NCI-H1417 (cell line): ENCODE measurements at regions not wholly inside any gene's neighbourhood (a gene's known extent, or its start where the extent isn't known, plus 50 kb on each side); places are given as distances from the start of the nearest gene placed in this dataset.

Source experiments
- DNase-seq, 3 experiments: peaks; one replicate each; lab custom pipeline; 2025; lab: John Stamatoyannopoulos, UW

DNA sequence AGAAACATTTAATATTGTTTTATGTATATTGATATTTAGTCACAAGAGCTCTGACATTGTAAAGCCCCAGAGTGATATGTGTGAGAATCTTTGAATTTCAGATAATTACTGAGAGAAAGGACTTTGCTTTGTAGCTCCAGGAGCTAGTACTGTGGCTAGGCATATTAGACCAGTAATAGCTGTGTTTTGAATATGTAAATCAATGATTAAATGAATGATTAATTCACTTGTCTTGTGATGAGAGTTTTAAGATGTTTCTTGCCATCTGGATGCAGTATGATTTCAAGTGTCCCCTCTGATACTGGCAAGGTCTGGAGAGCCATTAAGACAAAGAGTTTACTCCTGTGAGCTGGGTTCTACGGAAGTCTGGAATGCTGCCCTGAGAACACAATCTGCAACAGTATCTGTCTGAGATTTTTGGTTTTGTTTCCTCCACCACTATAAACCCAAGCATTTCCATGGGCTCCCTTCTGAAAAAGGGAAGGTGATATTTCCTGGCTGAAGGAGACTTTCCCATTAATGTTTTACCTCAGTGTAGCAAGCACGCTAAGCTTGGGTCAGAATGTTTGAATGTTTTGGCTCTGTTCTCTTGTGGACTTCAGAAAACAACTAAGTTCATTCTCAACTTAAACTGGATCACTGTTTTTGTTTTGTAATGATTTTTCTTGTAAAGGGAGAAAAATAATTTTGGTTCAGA lies 61.3 kb upstream of the BICC1 start:
- no peak for DNase-seq

DNA sequence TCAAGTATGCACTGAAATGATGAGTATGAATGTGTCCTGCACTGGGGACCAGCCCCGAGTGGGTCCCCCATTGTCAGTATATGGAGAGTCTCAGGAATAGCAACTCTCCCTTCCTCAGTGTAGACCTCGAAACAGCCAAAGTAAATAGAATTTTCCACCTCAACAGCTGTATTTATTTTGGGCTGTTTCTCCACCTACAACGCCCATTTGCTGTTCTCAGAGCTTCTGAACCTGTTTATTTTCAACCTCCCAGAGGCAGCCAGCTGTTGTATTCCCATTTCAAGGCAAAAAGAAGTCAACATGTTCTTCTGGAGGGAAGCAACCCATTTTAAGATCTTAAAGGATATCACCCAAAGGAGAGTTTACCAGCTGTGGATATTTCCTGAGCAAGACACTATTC lies 59.6 kb upstream of the BICC1 start:
- peak in 1 of 3 experiments; percentile 35 for DNase-seq

DNA sequence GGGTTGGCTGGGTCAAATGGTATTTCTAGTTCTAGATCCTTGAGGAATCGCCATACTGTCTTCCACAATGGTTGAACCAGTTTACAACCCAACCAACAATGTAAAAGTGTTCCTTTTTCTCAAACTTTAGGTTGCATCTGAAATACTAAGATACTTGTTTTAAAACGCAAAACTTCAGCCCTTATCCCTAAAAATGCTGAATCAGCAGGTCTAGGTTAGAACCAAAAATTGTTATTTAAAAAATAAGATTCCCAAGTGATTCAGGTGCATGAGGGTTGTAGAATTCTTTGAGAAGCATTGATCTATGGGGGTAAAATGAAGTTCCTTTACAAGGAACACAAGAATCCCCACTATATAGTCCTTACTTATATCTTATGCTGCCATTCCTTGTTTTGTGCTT lies 56.5 kb upstream of the BICC1 start:
- no peak for DNase-seq

DNA sequence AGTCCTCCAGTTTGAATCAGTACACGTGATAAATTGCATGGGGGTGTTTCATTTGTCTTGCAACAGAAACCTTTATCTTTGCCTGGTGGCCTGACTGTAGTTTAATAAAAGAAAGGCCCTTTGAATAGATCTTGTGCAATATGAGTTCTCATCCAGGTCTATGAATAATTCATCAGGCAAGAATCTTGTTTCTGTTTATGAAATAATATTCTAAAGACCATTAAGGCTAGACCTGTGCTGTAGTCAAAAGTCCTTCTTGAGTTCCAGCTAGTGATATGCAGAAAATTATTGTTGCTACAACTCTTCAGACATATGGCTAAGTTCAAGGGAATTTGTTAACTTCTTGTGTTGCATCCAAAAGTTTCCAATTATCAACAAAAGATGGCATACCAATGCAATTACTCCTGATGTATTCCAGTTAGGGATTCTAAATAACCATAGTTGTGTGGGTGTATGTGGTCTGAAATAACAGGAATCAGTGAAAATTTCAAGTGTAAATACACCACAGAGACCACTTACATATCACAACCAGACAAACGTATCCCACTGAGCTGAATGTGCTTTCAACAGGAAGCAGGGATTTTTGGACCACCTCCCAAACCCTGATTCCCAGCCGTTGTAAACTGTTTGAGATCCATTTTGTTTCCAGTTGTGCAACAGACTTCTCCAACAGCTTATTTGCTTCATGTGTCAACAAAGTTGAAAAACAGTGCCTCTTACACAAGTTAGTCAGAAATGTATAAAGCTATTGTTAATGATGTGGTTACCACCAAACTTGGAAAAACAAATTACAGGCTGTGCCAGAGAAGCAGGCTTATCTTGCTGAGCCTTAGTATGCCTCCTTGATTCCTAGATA lies 54.7 kb upstream of the BICC1 start:
- no peak for DNase-seq

DNA sequence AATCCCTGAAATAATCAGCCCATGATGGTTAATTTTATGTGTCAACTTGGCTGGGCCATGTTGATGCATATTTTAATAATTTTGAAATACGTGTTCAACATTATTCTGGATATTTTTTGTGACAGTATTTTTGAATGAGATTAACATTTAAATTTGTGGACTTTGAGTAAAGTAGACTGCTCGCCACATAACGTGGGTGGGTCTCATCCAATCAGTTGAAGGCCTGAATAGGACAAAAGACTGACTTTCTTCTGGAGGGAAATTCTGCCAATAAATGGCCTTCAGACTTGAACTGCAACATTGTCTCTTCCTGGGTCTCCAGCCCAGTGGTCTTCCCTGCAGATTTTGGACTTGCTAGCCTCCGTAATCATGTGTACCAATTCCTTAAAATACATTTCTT lies 53.6 kb upstream of the BICC1 start:
- DNase-seq, result no peak

DNA sequence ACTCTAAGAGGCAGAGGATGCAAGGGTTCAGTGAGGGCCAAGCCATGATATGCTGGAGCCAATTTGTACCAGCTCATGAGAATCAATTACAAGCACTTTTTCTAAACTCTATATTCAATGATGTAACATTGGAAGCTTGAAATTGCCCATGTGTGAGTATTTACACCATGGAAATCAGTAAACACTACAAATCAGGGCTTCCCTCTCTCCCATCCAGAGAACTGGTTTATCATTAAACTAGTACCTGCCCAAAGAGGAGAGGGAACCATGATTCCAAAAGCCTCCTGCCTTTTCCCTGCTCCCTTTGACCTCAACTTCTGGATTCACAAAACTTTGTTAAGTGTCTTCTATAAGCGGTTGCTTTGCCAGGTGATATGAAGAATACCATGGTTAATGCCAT lies 52.5 kb upstream of the BICC1 start:
- DNase-seq, result no peak

DNA sequence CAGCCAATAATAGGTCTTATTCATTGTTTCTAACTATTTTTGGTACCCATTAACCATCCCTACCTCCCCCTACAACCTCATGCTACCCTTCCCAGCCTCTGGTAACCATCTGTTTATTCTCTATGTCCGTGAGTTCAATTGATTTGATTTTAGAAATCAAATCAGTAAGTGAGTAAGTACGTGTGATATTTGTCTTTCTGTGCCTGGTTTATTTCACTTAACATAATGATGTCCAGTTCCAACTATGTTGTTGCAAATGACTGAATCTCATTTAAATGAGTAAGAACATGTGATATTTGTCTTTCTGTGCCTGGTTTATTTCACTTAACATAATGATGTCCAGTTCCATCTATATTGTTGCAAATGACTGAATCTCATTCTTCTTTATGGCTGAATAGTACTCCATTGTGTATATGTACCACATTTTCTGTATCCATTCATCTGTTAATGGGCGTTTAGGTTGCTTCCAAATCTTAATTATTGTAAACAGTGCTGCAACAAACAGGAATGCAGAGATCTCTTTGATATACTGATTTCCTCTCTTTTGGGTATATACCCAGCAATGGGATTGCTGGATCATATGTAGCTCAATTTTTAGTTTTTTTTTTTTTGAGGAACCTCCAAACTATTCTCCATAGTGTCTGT lies 49.7 kb upstream of the BICC1 start:
- DNase-seq, result no peak
